Muscle layer of colon (tissue), 2 donors: ENCODE measurements at regions not wholly inside any gene's neighbourhood (a gene's known extent, or its start where the extent isn't known, plus 50 kb on each side); places are given as distances from the start of the nearest gene placed in this dataset.

Experiments
- H3K27ac ChIP-seq: one replicate; pipeline ENCODE4 v1.7.0; 2013; ENCODE audit warnings: low read depth, mild to moderate bottlenecking, low read length, moderate library complexity
- H3K27me3 ChIP-seq, 2 donors: one replicate each; pipeline ENCODE4 v1.7.0; 2013; ENCODE audit warnings: low read length in 2 of 2, mild to moderate bottlenecking in 2 of 2; ENCODE audit not compliant: insufficient read depth in 2 of 2, control insufficient read depth in 1 of 2
- H3K36me3 ChIP-seq: one replicate; pipeline ENCODE4 v1.7.0; 2013; ENCODE audit warnings: mild to moderate bottlenecking, low read length; ENCODE audit not compliant: insufficient read depth
- H3K4me1 ChIP-seq: one replicate; pipeline ENCODE4 v1.7.0; 2013; ENCODE audit warnings: mild to moderate bottlenecking, low read length; ENCODE audit not compliant: insufficient read depth
- H3K4me3 ChIP-seq, 2 donors: one replicate each; pipeline ENCODE4 v1.7.0; 2013; ENCODE audit warnings: low read length in 2 of 2, low read depth in 1 of 2, mild to moderate bottlenecking in 1 of 2, moderate library complexity in 1 of 2
- H3K9ac ChIP-seq: one replicate; pipeline ENCODE4 v1.7.0; 2013; ENCODE audit warnings: low read length
- H3K9me3 ChIP-seq: one replicate; pipeline ENCODE4 v1.7.0; 2013; ENCODE audit warnings: mild to moderate bottlenecking, low read length
- donor health status: abdominal sarcoma.
- donor health status: Adenocarcinoma of cecum.

- Histone ChIP-seq H3K27me3 (no peaks in the 10 kb centered on the region), H3K36me3 (no peaks in the 10 kb centered on the region), H3K9me3 (no peaks in the 10 kb centered on the region), H3K4me3 (no peak overlapping the region), H3K9ac (no peak overlapping the region), H3K4me1 (peaks cover 64% of the 10 kb centered on the region), H3K27ac (peak overlapping the region; percentile 56)
Measured at GRCh38 chr7:88095-88926, 104.1 kb upstream of the FAM20C start.

GRCh38 chr7:88927-89231 lies 103.5 kb upstream of the FAM20C start:
- Histone ChIP-seq H3K27me3 (no peaks in the 10 kb centered on the region), H3K4me3 (peak overlapping the region in 1 of 2 donors; percentile 18), H3K4me1 (peaks cover 64% of the 10 kb centered on the region), H3K36me3 (no peaks in the 10 kb centered on the region), H3K9me3 (no peaks in the 10 kb centered on the region), H3K27ac (peak overlapping the region; percentile 56), H3K9ac (no peak overlapping the region)

DNA sequence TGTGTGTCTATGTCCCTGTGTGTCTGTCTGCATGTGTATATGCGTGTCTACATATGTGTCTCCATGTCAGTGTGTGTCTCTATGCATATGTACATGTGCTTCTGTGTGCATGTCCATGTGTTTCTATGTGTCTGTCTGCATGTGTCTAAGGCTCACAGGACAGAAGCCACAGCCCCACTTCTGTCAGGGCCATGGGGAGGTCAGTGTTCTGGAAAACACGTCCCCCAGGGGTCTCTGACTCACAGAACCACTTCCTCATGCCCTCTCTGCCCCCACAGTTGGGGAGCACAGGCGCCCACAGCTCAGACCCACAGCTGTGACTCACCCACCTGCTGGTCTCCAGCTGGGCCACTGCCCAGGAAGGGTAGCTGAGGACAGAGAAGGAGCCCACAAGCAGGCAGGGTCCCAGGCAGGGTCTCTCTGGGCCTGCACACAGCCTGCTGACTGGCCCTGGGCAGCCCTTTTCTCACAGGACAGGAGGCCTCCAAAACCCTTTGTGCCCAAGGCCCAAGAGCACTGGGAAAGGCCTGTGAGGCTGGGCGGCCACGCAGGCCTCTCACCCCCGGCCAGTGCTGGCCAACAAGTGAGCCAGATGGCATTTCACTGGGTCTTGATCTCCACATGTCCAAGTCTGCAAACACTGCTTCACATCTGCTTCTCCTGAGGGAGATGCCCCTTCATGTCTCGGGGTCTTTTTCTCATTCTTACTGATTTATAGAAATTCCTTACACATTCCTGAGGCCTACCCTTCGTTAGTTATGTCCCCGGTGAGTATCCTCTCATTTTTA lies 102.9 kb upstream of the FAM20C start:
- Histone ChIP-seq H3K4me1 (peaks cover 62% of the 10 kb centered on the region), H3K9me3 (no peaks in the 10 kb centered on the region), H3K27me3 (no peaks in the 10 kb centered on the region), H3K4me3 (peak overlapping the region in 1 of 2 donors; percentile 18), H3K27ac (peak overlapping the region; percentile 56), H3K36me3 (no peaks in the 10 kb centered on the region), H3K9ac (no peak overlapping the region)

DNA sequence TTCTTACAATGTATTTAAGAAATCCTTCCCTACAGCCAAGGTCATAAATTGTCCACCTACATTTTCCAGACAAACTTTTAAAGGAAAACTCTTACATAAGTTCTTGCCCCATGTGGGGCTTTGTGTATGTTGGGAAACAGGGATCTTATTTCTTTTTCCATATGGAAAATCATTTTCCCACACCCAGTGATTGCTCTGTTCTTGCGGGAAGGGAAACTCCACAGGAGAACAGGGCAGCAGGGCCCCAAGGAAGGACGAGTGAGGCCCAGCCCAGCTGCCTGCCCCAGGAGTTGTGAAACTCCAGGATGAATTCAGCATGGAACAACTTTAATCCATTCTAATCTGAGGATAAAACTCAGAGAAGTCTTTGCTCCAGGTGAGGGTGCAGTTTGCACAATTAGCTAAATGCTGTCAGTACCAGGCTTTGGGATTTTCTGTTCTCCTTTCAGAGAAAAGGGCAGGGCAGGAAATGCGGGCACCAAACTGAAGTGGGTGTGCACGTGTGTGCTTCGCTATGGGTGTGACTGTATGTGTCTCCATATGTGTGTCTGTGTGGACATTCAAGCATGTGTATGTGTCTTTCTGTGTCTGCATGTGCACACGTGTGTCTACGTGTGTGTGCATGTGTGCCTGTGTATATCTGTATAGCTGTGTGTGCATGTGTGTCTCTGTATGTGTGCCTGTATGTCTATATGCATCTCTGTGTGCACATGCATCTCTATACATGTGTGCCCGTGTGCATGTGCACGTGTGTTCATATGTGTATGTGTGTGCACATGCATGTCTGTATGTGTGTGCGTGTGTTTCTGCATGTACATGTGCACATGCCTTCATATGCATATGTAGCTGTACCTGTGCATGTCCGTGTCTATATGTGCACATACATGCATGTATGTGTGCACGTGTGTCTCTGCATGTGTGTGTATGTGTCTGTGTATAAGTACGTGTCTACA lies 102.0 kb upstream of the FAM20C start:
- no peaks in the 10 kb centered on the region for H3K27me3 ChIP-seq
- peak overlapping the region; percentile 56 for H3K27ac ChIP-seq

DNA sequence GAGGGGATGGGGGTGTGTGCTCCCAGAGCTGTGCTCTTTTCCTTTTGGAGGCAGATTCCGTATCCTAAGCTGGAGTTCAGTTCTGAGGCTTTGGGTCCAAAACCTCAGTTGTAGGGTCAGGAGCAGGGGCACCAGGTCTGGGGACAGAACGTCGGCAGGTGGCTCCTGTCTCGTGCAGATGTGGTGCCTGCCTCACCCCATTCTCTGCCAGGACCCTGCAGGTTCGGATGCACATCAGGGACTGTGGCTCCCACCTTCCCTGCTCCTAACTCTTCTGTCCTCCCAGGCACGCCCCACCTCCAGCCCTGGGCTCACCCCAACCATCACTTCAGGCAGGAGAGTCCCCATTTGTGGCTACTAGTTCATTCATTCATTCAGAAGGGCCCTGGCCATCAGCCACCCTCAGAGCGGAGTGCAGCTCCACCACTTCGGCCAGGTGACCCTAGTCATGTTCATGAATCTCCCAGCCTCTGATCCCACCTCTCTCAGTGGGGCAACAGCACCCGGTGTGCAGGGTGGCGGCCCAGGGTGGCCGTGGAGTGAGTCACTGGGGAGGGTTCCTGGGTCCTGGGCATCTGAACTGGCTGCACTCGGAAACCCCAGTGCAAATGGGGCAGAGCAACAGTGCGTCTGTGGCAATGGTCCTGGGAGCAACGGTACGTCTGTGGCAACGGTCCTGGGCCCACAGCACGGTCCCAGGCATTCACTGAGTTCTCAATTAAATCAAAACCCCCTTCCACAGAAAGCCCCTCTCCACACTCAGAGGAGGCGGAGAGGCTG lies 100.8 kb upstream of the FAM20C start:
- Histone ChIP-seq H3K27me3 (no peaks in the 10 kb centered on the region), H3K9me3 (no peaks in the 10 kb centered on the region), H3K36me3 (no peaks in the 10 kb centered on the region), H3K4me3 (no peak overlapping the region), H3K4me1 (peaks cover 41% of the 10 kb centered on the region), H3K27ac (no peak overlapping the region), H3K9ac (no peak overlapping the region)

More for the DNA sequence above, 102.0 kb upstream of the FAM20C start:
- Histone ChIP-seq H3K4me3 (no peak overlapping the region), H3K9me3 (no peaks in the 10 kb centered on the region), H3K9ac (no peak overlapping the region), H3K36me3 (no peaks in the 10 kb centered on the region), H3K4me1 (peaks cover 53% of the 10 kb centered on the region)

- no peaks in the 10 kb centered on the region for H3K36me3 ChIP-seq
- H3K4me3 ChIP-seq = no peak overlapping the region
- H3K9ac ChIP-seq = no peak overlapping the region
- H3K27ac ChIP-seq = no peak overlapping the region
- H3K9me3 ChIP-seq = no peaks in the 10 kb centered on the region
- H3K27me3 ChIP-seq = no peaks in the 10 kb centered on the region
- peaks cover 39% of the 10 kb centered on the region for H3K4me1 ChIP-seq
Measured at GRCh38 chr7:92231-92674, 100.1 kb upstream of the FAM20C start.

- no peaks in the 10 kb centered on the region for H3K36me3 ChIP-seq
- no peaks in the 10 kb centered on the region for H3K27me3 ChIP-seq
- no peak overlapping the region for H3K9ac ChIP-seq
- H3K4me3 ChIP-seq = no peak overlapping the region
- no peaks in the 10 kb centered on the region for H3K9me3 ChIP-seq
- H3K27ac ChIP-seq = no peak overlapping the region
- peaks cover 32% of the 10 kb centered on the region for H3K4me1 ChIP-seq
Measured at GRCh38 chr7:92888-93672, 99.3 kb upstream of the FAM20C start.

- Histone ChIP-seq H3K36me3 (no peaks in the 10 kb centered on the region), H3K9me3 (no peaks in the 10 kb centered on the region), H3K4me3 (no peak overlapping the region), H3K27me3 (no peaks in the 10 kb centered on the region), H3K4me1 (peaks cover 20% of the 10 kb centered on the region), H3K27ac (no peak overlapping the region), H3K9ac (no peak overlapping the region)
Measured at GRCh38 chr7:94251-94801, 98.0 kb upstream of the FAM20C start.

- Histone ChIP-seq H3K36me3 (no peaks in the 10 kb centered on the region), H3K27me3 (no peaks in the 10 kb centered on the region), H3K9me3 (no peaks in the 10 kb centered on the region), H3K4me1 (peaks cover 10% of the 10 kb centered on the region), H3K4me3 (no peak overlapping the region), H3K9ac (no peak overlapping the region), H3K27ac (no peak overlapping the region)
Measured at GRCh38 chr7:95180-95862, 97.0 kb upstream of the FAM20C start.
